GM18907 (cell line): ENCODE measurements at regions not wholly inside any gene's neighbourhood (a gene's known extent, or its start where the extent isn't known, plus 50 kb on each side); places are given as distances from the start of the nearest gene placed in this dataset.

ENCODE experiments used
- ATAC-seq: cut with Tn5 transposase; IDR thresholded peaks from one replicate; pipeline ENCODE4 v1.9.1; 2021; ENCODE audit warnings: mild to moderate bottlenecking, moderate library complexity; ENCODE audit not compliant: unreplicated experiment

GRCh38 chr4:148779771-148780170, 337.6 kb upstream of the NR3C2 start:
- ATAC-seq: no peak

DNA sequence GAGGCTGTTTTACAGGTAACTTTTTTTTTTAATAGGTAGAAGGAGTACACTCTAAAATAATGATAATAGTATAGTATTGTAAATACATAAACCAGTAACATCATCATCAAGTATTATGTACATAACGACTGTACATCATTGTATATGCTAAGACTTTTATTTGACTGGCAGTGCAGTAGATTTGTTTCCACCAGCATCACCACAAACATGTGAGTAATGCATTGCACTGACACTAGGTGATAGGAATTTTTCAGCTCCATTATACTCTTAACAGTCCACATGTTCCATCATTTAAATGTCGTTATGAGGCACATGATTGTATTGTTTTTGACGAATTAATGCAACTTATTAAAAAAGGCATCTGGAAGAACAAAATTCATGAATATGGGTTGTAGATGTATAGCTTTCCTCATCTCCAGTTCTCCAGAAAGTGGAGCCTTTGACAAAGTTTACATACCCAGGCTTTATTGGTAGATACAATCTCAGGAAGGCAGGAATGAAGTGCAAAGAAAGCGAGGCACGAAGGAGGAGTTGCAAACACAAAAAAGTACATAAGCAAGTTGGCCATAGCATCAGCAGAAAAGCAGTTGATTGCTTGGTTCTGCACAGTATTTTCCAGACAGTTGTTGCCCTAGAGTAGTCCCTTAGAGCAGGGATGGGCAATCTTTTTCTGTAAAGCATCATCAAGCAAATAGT, 336.9 kb upstream of the NR3C2 start:
- ATAC-seq: no peak

GRCh38 chr4:148776941-148777340, 334.7 kb upstream of the NR3C2 start:
- ATAC-seq: no peak

GRCh38 chr4:148774134-148774533, 331.9 kb upstream of the NR3C2 start:
- ATAC-seq: no peak

DNA sequence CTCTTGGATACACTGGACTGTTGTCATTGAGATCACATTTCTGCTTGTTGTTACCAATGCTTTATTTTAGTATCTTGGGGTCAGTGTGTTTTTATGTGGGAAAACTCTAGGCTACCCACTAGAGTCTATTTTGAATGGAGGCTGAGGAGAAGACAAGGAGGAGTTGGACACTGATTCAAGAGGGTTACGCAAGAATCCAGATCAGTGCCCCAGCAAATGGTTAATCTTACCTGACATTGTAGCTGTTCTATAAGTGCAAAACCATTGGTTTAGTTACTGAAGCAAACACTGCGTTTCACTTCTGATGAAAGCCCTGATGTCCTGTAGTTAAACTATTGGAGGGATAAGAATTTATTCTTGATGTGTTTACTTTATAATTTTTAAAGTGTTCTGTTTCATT, 331.1 kb upstream of the NR3C2 start:
- no peak for ATAC-seq

GRCh38 chr4:148770848-148771247, 328.6 kb upstream of the NR3C2 start:
- ATAC-seq: no peak

DNA sequence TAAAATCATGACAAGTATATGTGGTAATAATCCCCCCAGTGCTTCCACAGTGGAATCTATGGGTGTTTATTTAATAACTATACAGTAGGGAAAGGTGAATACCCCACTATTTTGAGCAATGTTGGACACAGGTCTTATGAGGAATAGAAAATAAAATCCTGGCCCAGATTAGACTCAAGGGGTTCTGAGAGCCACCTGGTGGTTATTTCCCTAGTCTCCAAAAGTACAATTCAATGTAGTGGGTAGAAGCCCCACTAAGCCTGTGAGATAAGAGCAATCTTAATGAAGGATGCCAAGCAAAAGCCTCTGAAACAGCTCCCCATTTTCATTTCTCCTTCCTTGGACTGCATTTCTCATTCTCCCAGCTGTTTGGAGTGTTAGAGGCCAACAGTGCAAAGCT, 328.2 kb upstream of the NR3C2 start:
- no peak for ATAC-seq

- no peak for ATAC-seq
Observed at GRCh38 chr4:148764720-148765119, 322.5 kb upstream of the NR3C2 start.

- ATAC-seq: no peak
Observed at GRCh38 chr4:148757171-148757570, 315.0 kb upstream of the NR3C2 start.

DNA sequence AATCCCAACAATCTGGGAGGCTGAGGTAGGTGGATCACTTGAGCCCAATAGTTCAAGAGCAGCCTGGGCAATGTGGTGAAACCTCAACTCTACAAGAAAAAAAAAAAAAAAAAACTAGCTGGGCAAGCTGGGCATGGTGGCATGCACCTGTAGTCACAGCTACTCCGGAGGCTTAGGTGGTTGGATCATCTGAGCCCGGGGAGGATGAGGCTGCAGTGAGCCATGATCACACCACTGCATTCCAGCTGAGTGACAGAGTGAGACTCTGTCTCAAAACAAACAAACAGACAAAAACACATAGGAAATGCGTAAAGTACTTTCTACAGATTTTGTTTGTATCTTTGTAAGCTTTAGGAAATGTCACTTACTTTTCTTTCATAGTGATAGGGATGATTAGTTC, 307.2 kb upstream of the NR3C2 start:
- no peak for ATAC-seq

DNA sequence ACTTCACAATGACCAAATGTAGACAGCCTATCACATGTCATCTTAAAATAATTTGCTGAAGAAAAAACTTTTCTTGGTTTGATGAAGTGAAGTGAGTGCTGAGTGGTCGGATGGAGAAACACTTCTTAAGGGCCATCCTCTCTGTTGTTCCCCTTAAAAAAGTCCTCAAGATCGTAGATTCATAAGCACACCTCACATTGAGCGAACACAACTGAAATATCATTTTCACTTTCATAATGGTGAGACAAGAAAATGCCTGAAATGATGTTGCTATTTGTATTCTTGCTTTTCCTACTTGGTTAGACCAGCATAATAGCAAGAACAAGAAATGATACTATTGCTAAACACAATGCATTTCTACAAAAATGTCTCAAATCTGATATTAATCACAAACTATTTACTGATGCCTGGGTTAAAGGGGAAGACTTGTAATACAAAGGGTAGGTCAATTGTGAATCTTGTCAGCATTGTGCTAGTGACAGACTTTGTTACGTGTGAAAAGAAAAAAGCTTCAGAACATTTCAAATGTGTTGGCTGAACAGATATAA, 305.6 kb upstream of the NR3C2 start:
- ATAC-seq: no peak

- no peak for ATAC-seq
Observed at GRCh38 chr4:148740701-148741100, 298.5 kb upstream of the NR3C2 start.

DNA sequence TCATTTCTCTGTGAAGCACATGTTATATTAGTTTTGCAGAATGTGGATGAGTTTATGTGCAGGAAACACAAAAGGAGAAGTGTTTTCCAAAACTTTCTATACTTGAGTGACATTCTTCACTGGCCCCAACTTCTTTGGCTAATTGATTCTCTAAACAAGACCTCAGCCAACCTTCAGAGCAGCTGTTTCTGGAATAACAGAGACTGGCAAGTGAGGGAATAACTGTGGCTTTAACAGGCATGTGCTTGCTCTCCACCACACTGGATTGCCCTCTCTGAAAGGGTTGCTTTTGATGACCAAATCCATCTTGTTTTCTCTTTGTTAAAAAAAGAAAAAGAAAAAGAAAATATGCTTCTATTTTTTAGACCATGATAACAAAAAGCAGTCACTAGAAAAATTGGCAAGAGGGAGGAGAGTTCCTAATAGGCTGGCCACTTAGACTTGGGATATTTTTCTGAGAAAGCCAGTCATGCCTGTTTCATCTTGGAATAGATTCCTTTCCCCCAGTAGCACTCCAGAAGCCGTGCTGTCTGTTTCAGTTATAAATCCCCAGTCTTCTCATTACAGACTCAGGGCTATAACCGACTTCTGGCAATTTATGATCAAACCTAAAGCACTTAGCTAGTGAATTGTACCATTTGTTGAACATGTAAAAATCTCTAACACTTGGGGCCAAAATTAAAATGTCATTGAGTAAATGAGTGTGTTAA, 295.0 kb upstream of the NR3C2 start:
- ATAC-seq: no peak

DNA sequence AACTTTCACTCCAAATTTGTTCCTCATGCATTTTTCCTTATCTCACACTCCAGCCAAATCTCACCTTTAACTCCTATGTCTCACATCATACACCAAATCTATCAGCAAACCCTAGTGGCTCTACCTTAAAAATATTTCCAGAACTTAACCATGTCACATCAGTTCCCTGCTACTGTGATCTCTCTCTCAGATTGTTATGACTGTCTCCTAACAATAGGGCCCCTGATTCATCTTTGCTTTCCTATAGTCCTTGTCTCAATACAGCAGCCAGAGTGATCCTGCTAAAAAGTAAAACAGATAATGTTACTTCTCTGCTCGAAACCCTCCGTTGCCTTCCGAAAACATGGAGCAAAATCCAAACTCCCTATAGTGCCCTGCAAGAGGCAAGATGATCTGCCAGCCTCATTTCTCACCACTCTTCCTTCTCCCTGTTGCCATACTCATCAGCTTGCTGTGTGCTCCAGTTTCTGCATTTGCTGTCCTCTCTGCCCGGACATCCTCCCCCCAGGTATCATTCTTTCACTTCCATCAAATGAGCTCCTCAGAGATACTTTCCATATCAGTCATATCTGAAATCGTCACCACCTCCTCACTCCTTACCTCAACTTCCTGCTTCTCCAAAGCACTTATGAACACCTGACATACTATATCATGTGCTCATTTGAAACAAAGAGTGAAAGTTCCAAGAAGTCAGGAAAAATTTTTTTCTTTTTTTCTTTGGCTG, 293.4 kb upstream of the NR3C2 start:
- ATAC-seq: peak; percentile 70

GRCh38 chr4:148730766-148731165, 288.6 kb upstream of the NR3C2 start:
- ATAC-seq: no peak

DNA sequence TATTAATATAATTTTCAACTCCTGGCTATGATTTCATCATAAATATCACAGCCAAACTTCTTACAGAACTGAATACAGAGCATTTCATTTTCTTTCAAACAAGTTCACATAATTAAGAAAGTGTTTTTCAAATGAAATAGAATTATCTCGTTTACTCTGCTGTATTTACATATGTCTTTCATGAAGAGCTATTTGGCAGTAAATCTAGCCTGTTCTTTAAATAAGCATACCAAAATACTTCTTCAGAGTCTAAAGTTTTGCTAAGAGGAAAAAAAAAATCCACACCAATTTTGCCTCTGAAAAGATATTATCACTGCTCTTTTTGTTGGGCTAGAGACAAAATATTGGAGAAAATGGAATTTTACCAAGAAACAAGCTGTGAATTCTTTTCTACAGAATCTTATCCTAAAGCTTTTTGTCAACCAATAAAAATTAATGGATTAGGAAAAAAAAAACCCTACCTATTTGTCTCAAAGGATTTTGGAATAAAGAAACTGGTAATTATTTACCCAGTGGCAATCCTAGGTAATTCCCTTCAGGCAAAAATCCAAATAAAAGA, 287.9 kb upstream of the NR3C2 start:
- ATAC-seq: no peak

DNA sequence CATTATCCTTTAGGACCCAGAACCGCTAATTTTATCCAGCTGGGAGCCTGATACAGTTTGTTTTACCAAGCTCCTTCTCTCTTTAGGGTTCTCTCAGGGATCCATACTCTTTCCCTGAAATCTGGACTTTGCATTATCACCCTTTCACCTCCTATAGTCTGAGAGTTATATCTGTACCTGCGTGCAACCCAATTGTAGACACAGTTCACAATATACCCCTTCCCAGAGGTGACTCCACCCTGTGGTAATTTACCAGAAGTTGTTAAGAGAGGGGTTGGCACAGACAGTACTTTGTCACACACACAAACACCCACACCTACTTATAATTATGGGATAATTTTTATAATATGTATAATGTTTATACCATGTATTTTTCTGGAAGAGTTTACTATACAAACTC, 275.8 kb upstream of the NR3C2 start:
- no peak for ATAC-seq

DNA sequence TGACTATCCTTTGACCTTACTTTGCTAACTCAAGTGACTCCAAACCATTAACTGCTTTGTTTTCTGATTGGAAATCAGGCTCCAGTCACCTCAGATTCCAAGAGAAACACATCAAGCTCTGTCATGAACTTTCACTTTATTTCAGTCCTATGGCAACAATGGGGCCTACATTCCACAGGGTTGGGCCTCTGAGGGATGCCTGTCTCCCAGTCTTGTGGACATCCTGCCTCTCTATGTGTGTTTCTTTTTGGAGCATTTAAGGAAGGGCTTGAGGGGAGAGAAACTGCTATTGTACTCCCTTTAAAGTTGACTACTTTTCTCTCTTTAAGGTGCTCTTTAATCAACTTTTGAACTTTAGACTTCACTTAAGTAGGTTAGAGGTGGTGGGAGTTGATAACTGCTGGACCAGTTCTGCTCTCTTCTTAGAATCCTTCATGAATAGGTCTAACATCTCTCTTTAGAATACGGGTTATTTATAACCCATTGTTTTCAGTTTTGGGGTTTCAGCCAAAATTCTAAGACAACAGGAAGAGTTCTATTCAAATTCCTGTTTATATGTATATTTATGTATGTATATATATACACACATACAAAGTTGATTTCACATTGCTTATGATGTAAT, 274.3 kb upstream of the NR3C2 start:
- ATAC-seq: no peak

DNA sequence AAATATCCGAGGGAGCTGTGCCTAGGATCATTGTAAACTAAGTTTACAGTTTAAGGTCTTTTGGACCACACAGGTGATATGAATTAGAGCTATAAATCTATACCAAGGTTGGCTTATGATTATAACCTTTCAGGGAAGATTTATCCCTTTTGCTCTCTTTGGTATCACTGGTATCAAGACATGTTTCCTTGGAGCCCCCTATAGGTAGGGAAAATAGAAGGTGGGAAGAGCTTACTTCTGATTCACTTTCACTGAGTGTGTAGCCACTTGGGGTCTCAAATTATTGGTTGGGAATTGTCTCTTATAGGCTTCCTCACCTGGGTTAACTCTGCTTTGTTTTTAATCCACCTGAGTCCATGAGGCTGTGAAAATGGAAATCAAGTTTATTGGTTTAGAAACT, 262.1 kb upstream of the NR3C2 start:
- no peak for ATAC-seq

- no peak for ATAC-seq
Observed at GRCh38 chr4:148694702-148695101, 252.5 kb upstream of the NR3C2 start.
